ENCODE measurements at regions not wholly inside any gene's neighbourhood (a gene's known extent, or its start where the extent isn't known, plus 50 kb on each side); places are given as distances from the start of the nearest gene placed in this dataset.

- no peak for DNase-seq (ENCODE audit: low read depth)
- Histone ChIP-seq H3K4me3 (ENCODE audit: low read depth, low read length) (no peak overlapping the region), H3K36me3 (ENCODE audit: control insufficient read depth, insufficient read depth, low read length) (no peaks in the 10 kb centered on the region), H3K27me3 (ENCODE audit: control insufficient read depth, insufficient read depth, low read length) (no peaks in the 10 kb centered on the region)
- ChIA-PET CTCF (interaction anchor here (0.9 to 1.7 kb wide), 7 partner anchors 10 to 106 kb away, joined by 3 to 12 read pairs (median 3); no protein-coding TSS in a partner anchor), POLR2A (no interaction called here)
- TF ChIP-seq CTCF (IDR thresholded peaks at IDR 0.05; ENCODE audit: insufficient read depth, low read depth, low read length), result peak; percentile 76
These were observed 136.3 kb upstream of the ZNF184 start for GRCh38 chr6:27608916-27609883.

GRCh38 chr6:27605401-27606342 lies 132.8 kb upstream of the ZNF184 start:
- ChIA-PET POLR2A (interaction anchor here (0.6 kb wide), 1 partner anchor 295 kb away, joined by 3 read pairs; no protein-coding TSS in a partner anchor), CTCF (interaction anchor here (0.6 kb wide), 1 partner anchor 566 kb away, joined by 3 read pairs; no protein-coding TSS in a partner anchor)
- no peaks in the 10 kb centered on the region for H3K36me3 ChIP-seq (ENCODE audit: control insufficient read depth, insufficient read depth, low read length)
- H3K27me3 ChIP-seq (ENCODE audit: control insufficient read depth, insufficient read depth, low read length), result no peaks in the 10 kb centered on the region
- TF ChIP-seq CTCF (IDR thresholded peaks at IDR 0.05; ENCODE audit: insufficient read depth, low read depth, low read length), result no peak
- DNase-seq (ENCODE audit: low read depth), result no peak
- H3K4me3 ChIP-seq (ENCODE audit: low read depth, low read length), result peak overlapping the region; percentile 35

GRCh38 chr6:27604986-27605385 lies 132.1 kb upstream of the ZNF184 start:
- DNase-seq (ENCODE audit: low read depth), result no peak
- H3K27me3 ChIP-seq (ENCODE audit: control insufficient read depth, insufficient read depth, low read length), result no peaks in the 10 kb centered on the region
- ChIA-PET POLR2A (no interaction called here), CTCF (no interaction called here)
- no peaks in the 10 kb centered on the region for H3K36me3 ChIP-seq (ENCODE audit: control insufficient read depth, insufficient read depth, low read length)
- no peak for TF ChIP-seq CTCF (IDR thresholded peaks at IDR 0.05; ENCODE audit: insufficient read depth, low read depth, low read length)
- H3K4me3 ChIP-seq (ENCODE audit: low read depth, low read length), result peak overlapping the region; percentile 35

GRCh38 chr6:27601668-27602254 lies 128.9 kb upstream of the ZNF184 start:
- DNase-seq (ENCODE audit: low read depth), result no peak
- Histone ChIP-seq H3K27me3 (ENCODE audit: control insufficient read depth, insufficient read depth, low read length) (no peaks in the 10 kb centered on the region), H3K36me3 (ENCODE audit: control insufficient read depth, insufficient read depth, low read length) (no peaks in the 10 kb centered on the region), H3K4me3 (ENCODE audit: low read depth, low read length) (no peak overlapping the region)
- CTCF ChIA-PET, result interaction anchor here (0.6 kb wide), 1 partner anchor 13 kb away, joined by 3 read pairs; no protein-coding TSS in a partner anchor
- no peak for TF ChIP-seq CTCF (IDR thresholded peaks at IDR 0.05; ENCODE audit: insufficient read depth, low read depth, low read length)
- POLR2A ChIA-PET, result no interaction called here
